ENCODE measurements at regions not wholly inside any gene's neighbourhood (a gene's known extent, or its start where the extent isn't known, plus 50 kb on each side); places are given as distances from the start of the nearest gene placed in this dataset.

GRCh38 chr6:138563650-138564049 is 64.4 kb upstream of the NHSL1 start:
- Histone ChIP-seq H3K4me3 (replicated peaks in 1 of 2; ENCODE audit: low read depth in 1 of 2, low read length in 2 of 2) (no peak overlapping the region), H3K36me3 (ENCODE audit: control insufficient read depth in 1 of 2, insufficient read depth in 2 of 2, low read length in 2 of 2) (no peaks in the 10 kb centered on the region), H3K4me1 (ENCODE audit: control insufficient read depth in 1 of 2, insufficient read depth in 2 of 2, low read length in 2 of 2) (no peaks in the 10 kb centered on the region), H3K9me3 (ENCODE audit: control insufficient read depth in 1 of 2, insufficient read depth in 1 of 2, low read depth in 1 of 2, low read length in 2 of 2) (no peaks in the 10 kb centered on the region), H2AFZ (ENCODE audit: low read depth, low read length, poor library complexity, severe bottlenecking) (no peak overlapping the region), H3K9me2 (ENCODE audit: insufficient read depth) (no peaks in the 10 kb centered on the region), H4K20me1 (ENCODE audit: insufficient read depth) (no peaks in the 10 kb centered on the region), H3K79me2 (ENCODE audit: insufficient read depth, low read length) (no peaks in the 10 kb centered on the region), H3K27ac (ENCODE audit: low read depth, low read length) (no peak overlapping the region), H3K9ac (ENCODE audit: low read length) (no peak overlapping the region), H3K4me2 (ENCODE audit: low read length) (no peak overlapping the region), H3K27me3 (ENCODE audit: insufficient read depth, low read length) (no peaks in the 10 kb centered on the region; the same call in 1 of the 2 replicates)
- RAD21 ChIA-PET (ENCODE audit: low non-redundant PET in 1 of 2, low total read pairs in 2 of 2, uncharacterized antibody in 2 of 2, unreplicated experiment in 2 of 2), result no interaction called here
- CTCF ChIA-PET, result no interaction called here
- TF ChIP-seq SP1 (IDR thresholded peaks at IDR 0.05; ENCODE audit: low read depth), result no peak
- TF ChIP-seq CTCF (IDR thresholded peaks at IDR 0.05 in 2 of 3, conservative IDR thresholded peaks at IDR 0.05 in 1 of 3; ENCODE audit: borderline replicate concordance in 1 of 3, insufficient read depth in 1 of 3, low read depth in 2 of 3, low read length in 2 of 3), result no peak
- TF ChIP-seq YY1 (IDR thresholded peaks at IDR 0.05; ENCODE audit: extremely low read depth, insufficient replicate concordance, low read depth, low read length), result no peak
- no peak for TF ChIP-seq POLR2AphosphoS5 (IDR thresholded peaks at IDR 0.05; ENCODE audit: low read depth, low read length)
- no peak for TF ChIP-seq REST (IDR thresholded peaks at IDR 0.05; ENCODE audit: low read depth)
- TF ChIP-seq ATF3 (IDR thresholded peaks at IDR 0.05), result no peak
- no peak for TF ChIP-seq EZH2phosphoT487 (IDR thresholded peaks at IDR 0.05; ENCODE audit: borderline replicate concordance)
- TF ChIP-seq POLR2A (IDR thresholded peaks at IDR 0.05; ENCODE audit: borderline replicate concordance, extremely low read depth, insufficient read depth, insufficient read length), result no peak
- TF ChIP-seq ELF1 (IDR thresholded peaks at IDR 0.05; ENCODE audit: borderline replicate concordance, low read depth), result no peak
- TF ChIP-seq JUND (IDR thresholded peaks at IDR 0.05), result no peak
- TF ChIP-seq SIN3A (IDR thresholded peaks at IDR 0.05; ENCODE audit: low read depth), result no peak
- no peak for TF ChIP-seq FOSL1 (IDR thresholded peaks at IDR 0.05; ENCODE audit: low read depth)
- TF ChIP-seq ZBTB33 (IDR thresholded peaks at IDR 0.05; ENCODE audit: extremely low read depth, insufficient replicate concordance, low read length), result no peak
- TF ChIP-seq EZH2 (IDR thresholded peaks at IDR 0.05), result no peak
- TF ChIP-seq TCF7L2 (IDR thresholded peaks at IDR 0.05; ENCODE audit: borderline replicate concordance, extremely low read depth, insufficient read depth, insufficient read length), result no peak
- TF ChIP-seq ZFX (IDR thresholded peaks at IDR 0.05), result no peak
- no peak for TF ChIP-seq EGR1 (IDR thresholded peaks at IDR 0.05; ENCODE audit: low read depth)
- TF ChIP-seq MAX (IDR thresholded peaks at IDR 0.05), result no peak
- intact Hi-C loops (cut with micrococcal nuclease), result no loop called here
- POLR2A ChIA-PET, result no interaction called here
- no peak for ATAC-seq
- BruUV-seq (replicated peaks), result no TSS peak
- no peak for DNase-seq (ENCODE audit: low read depth, low spot score)
